PC-9 (cell line): ENCODE measurements at regions not wholly inside any gene's neighbourhood (a gene's known extent, or its start where the extent isn't known, plus 50 kb on each side); places are given as distances from the start of the nearest gene placed in this dataset.

Source experiments
- EZH2 ChIP-seq: fragments of 200-600 bp; sonication (generic); IDR thresholded peaks from 2 replicates; pipeline ENCODE4 v1.8.0; 2017; ENCODE audit warnings: antibody characterized with exemption, low read depth
- TF ChIP-seq, protein P1 (sequence below): fragments of 200-600 bp; sonication (generic); conservative IDR thresholded peaks from 2 replicates; pipeline ENCODE4 v1.6.1; 2017; ENCODE audit warnings: mixed run types, antibody characterized with exemption, mild to moderate bottlenecking, moderate library complexity

DNA sequence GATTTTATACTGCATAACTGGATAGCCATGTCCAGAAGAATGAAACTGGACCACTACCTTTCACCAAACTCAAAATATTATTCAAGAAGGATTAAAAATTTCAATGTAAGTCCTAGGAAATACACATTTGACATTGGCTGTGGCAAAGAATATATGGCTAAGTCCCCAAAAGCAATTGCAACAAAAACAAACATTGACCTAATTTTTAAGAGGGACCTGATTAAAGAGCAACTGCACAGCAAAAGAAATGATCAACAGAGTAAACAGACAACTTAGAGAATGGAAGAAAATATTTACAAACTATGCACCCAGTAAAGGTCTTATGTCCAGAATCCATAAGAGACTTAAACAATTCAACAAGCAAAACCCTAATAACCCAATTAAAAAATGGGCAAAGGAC is 1313.0 kb upstream of the GBE1 start:
- TF ChIP-seq, protein P1, sequence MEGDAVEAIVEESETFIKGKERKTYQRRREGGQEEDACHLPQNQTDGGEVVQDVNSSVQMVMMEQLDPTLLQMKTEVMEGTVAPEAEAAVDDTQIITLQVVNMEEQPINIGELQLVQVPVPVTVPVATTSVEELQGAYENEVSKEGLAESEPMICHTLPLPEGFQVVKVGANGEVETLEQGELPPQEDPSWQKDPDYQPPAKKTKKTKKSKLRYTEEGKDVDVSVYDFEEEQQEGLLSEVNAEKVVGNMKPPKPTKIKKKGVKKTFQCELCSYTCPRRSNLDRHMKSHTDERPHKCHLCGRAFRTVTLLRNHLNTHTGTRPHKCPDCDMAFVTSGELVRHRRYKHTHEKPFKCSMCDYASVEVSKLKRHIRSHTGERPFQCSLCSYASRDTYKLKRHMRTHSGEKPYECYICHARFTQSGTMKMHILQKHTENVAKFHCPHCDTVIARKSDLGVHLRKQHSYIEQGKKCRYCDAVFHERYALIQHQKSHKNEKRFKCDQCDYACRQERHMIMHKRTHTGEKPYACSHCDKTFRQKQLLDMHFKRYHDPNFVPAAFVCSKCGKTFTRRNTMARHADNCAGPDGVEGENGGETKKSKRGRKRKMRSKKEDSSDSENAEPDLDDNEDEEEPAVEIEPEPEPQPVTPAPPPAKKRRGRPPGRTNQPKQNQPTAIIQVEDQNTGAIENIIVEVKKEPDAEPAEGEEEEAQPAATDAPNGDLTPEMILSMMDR: no peak
- no peak for TF ChIP-seq EZH2
